Epithelial cell of proximal tubule (primary cell): ENCODE measurements at regions not wholly inside any gene's neighbourhood (a gene's known extent, or its start where the extent isn't known, plus 50 kb on each side); places are given as distances from the start of the nearest gene placed in this dataset.
"Not testable (repeated sequence)": the region's sequence is repeated elsewhere in the genome, so short reads cannot be mapped to it uniquely, and the experiment has no call there.

Experiments
- DNase-seq: peaks from one replicate; pipeline ENCODE4 v3.0.0-alpha.2; 2011; ENCODE audit warnings: low read depth
- H3K4me3 ChIP-seq: 2 replicates; pipeline ENCODE4 v1.5.1; 2011; ENCODE audit warnings: low read depth, mild to moderate bottlenecking, low read length
- CTCF ChIP-seq: conservative IDR thresholded peaks from 2 replicates; pipeline ENCODE4 v1.5.1; 2012; ENCODE audit warnings: low read depth, mild to moderate bottlenecking, low read length

- no peak overlapping the region for H3K4me3 ChIP-seq
- TF ChIP-seq CTCF: no peak
- no peak for DNase-seq
Measured at GRCh38 chr10:118961436-118961835, 68.1 kb upstream of the NANOS1 start.

DNA sequence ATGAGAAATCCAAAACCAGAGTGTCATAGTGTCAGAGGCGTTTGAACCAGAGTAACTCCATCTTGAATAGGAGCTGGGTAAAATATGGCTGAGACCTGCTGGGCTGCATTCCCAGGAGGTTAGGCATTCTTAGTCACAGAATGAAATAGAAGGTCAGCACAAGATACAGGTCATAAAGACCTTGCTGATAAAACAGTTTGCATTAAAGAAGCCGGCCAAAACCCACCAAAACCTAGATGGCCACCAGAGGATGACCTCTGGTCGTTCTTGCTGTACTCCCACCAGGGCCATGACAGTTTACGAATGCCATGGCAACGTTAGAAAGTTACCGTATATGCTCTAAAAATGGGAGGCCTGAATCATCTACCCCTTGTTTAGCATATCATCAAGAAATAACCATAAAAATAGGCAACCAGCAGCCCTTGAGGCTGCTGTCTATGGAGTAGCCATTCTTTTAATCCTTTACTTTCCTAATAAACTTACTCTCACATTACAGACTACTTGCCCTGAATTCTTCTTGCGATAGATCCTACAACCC, 67.1 kb upstream of the NANOS1 start:
- not testable (repeated sequence) for H3K4me3 ChIP-seq, DNase-seq

- no peak for DNase-seq
- no peak for TF ChIP-seq CTCF
- H3K4me3 ChIP-seq: no peak overlapping the region
Measured at GRCh38 chr10:118963341-118963740, 66.2 kb upstream of the NANOS1 start.

DNA sequence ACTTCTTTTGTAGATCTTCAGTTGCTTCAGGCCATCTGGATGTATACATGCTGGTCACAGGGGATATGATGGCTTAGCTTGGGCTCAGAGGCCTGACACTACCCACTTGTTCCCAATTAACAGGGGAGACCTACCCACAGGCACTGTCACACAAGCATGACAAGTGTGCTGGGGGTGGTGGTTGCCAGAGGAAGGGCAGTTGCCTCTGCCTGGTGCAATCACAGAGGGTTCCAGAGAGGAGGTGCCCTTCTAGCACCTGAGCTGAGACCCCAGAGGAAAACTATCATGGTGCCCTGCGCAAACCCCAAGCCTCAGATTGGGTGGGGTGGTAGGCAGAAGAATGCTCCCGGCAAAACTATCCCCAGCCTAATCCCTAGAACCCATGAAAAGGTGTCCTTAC, 65.6 kb upstream of the NANOS1 start:
- DNase-seq: no peak
- no peak for TF ChIP-seq CTCF
- H3K4me3 ChIP-seq: no peak overlapping the region

GRCh38 chr10:118964476-118964875, 65.0 kb upstream of the NANOS1 start:
- not testable (repeated sequence) for DNase-seq, H3K4me3 ChIP-seq

GRCh38 chr10:118965096-118965495, 64.4 kb upstream of the NANOS1 start:
- no peak overlapping the region for H3K4me3 ChIP-seq
- no peak for DNase-seq
- no peak for TF ChIP-seq CTCF

- H3K4me3 ChIP-seq: no peak overlapping the region
- no peak for DNase-seq
- no peak for TF ChIP-seq CTCF
Measured at GRCh38 chr10:118965645-118966044, 63.9 kb upstream of the NANOS1 start.

- no peak overlapping the region for H3K4me3 ChIP-seq
- no peak for DNase-seq
- TF ChIP-seq CTCF: no peak
Measured at GRCh38 chr10:118966076-118966849, 63.3 kb upstream of the NANOS1 start.
